ENCODE measurements at regions not wholly inside any gene's neighbourhood (a gene's known extent, or its start where the extent isn't known, plus 50 kb on each side); places are given as distances from the start of the nearest gene placed in this dataset.

- no peak for ATAC-seq
- no peak for DNase-seq
- Histone ChIP-seq H3K27ac (no peak overlapping the region), H3K27me3 (no peaks in the 10 kb centered on the region), H3K9me3 (peaks cover 0 to 19% (median 2%) of the 10 kb centered on the region in 11 donors), H3K4me1 (no peaks in the 10 kb centered on the region), H3K4me3 (no peak overlapping the region), H3K36me3 (no peaks in the 10 kb centered on the region)
- intact Hi-C loops (cut with DNase I) = no loop called here
- no peak for TF ChIP-seq CTCF (IDR thresholded peaks at IDR 0.05)
Measured at GRCh38 chr5:106171132-106171531, 1499.6 kb downstream of the EFNA5 start.

- H3K36me3 ChIP-seq = no peaks in the 10 kb centered on the region
- ATAC-seq = no peak
- peaks cover 0 to 4% (median 0%) of the 10 kb centered on the region in 11 donors for H3K9me3 ChIP-seq
- no peak overlapping the region for H3K4me3 ChIP-seq
- no peaks in the 10 kb centered on the region for H3K27me3 ChIP-seq
- H3K4me1 ChIP-seq = no peaks in the 10 kb centered on the region
- no peak overlapping the region for H3K27ac ChIP-seq
- TF ChIP-seq CTCF (IDR thresholded peaks at IDR 0.05) = no peak
- no peak for DNase-seq
- 87 to 90% methylated on average over 1 of the region's 1 CpG for WGBS, 2 donors
- intact Hi-C loops (cut with DNase I) = no loop called here
Measured at GRCh38 chr5:106167766-106168165, 1503.0 kb downstream of the EFNA5 start.

GRCh38 chr5:106163233-106163632 lies 1507.5 kb downstream of the EFNA5 start:
- DNase-seq (no peak), ATAC-seq (no peak)
- no peak overlapping the region for H3K27ac ChIP-seq
- TF ChIP-seq CTCF (IDR thresholded peaks at IDR 0.05) = no peak
- no peaks in the 10 kb centered on the region for H3K27me3 ChIP-seq
- intact Hi-C loops (cut with DNase I) = no loop called here
- H3K4me1 ChIP-seq = no peaks in the 10 kb centered on the region
- H3K36me3 ChIP-seq = no peaks in the 10 kb centered on the region
- 90 to 95% methylated on average over 12 of the region's 12 CpGs for WGBS, 2 donors
- no peak overlapping the region for H3K4me3 ChIP-seq
- H3K9me3 ChIP-seq = no peaks in the 10 kb centered on the region

- intact Hi-C loops (cut with DNase I) = no loop called here
- TF ChIP-seq CTCF (IDR thresholded peaks at IDR 0.05) = no peak
- Histone ChIP-seq H3K9me3 (no peaks in the 10 kb centered on the region), H3K36me3 (no peaks in the 10 kb centered on the region), H3K4me3 (no peak overlapping the region), H3K27ac (no peak overlapping the region), H3K27me3 (no peaks in the 10 kb centered on the region), H3K4me1 (no peaks in the 10 kb centered on the region)
- ATAC-seq (no peak), DNase-seq (no peak)
- WGBS, 2 donors = 63 to 87% methylated on average over 2 of the region's 2 CpGs
Measured at GRCh38 chr5:106159616-106160015, 1511.1 kb downstream of the EFNA5 start.

- TF ChIP-seq CTCF (IDR thresholded peaks at IDR 0.05) = no peak
- H3K9me3 ChIP-seq = peaks cover 0 to 5% (median 0%) of the 10 kb centered on the region in 11 donors
- no peak for ATAC-seq
Measured at GRCh38 chr5:106154280-106154716, 1516.4 kb downstream of the EFNA5 start.

More at GRCh38 chr5:106154280-106154716, 1516.4 kb downstream of the EFNA5 start:
- Histone ChIP-seq H3K4me1 (no peaks in the 10 kb centered on the region), H3K27me3 (no peaks in the 10 kb centered on the region), H3K36me3 (no peaks in the 10 kb centered on the region), H3K4me3 (no peak overlapping the region), H3K27ac (no peak overlapping the region)
- WGBS, 2 donors = 95 to 97% methylated on average over 35 of the region's 35 CpGs
- DNase-seq = peak in 1 of 2 donors; percentile 10
- intact Hi-C loops (cut with DNase I) = no loop called here
